Activated T-cell treated with anti-CD3 and anti-CD28 coated beads for 1 hour (primary cell): ENCODE measurements at regions not wholly inside any gene's neighbourhood (a gene's known extent, or its start where the extent isn't known, plus 50 kb on each side); places are given as distances from the start of the nearest gene placed in this dataset.
"Not testable (repeated sequence)": the region's sequence is repeated elsewhere in the genome, so short reads cannot be mapped to it uniquely, and the experiment has no call there.

ENCODE experiments used
- DNase-seq: peaks from one replicate; pipeline ENCODE4 v3.0.0-alpha.2; 2020; ENCODE audit warnings: low read depth

DNA sequence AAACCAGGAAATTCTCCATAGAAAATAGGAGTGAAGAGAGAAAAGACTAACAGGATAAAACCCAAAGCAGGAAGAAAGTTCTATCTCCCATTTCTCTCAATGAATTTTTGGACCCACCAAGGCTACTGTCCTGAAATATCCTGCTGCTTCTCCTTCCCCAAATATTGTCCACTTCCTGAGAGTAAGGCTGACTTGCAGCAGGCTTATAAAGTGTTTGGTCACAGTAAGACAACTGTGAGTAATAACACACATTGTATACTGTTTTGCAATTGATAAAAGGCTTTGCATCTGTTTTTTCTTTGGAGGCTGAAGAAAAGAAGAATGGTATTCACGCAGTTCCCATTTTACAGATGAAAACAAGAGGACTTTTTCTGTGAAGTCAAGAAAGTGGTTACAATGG, 52.8 kb downstream of the FOXD4L6 start:
- DNase-seq = not testable (repeated sequence)

DNA sequence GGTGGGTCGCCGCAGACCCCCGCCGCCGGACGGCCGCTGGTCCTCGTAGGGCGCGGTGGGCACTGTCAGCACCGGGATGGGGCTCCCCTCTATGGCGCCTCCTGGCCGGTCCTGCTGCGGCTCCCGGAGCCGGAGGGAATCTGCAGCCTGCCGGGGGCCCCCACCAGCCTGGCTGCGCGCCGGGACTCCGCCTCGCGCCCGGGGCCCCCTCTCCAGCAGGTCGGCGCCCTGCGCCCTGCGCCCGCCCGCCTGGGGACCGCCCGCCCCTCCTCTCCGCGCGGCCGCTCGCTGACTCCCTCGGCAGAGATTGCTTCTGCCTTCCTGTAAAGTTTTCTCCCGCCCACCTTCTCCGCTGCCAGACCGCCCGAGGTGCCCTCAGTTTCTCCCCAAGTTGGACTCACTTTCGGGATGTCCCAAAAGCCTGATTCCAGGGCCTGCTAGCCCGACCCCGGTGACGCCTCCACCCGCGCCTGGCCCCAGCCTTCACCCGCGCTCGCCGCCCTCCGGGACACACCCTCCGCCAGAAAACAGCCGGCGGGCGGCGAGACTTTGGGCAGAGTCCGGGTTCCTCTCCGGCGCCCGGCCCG, 54.0 kb downstream of the FOXD4L6 start:
- not testable (repeated sequence) for DNase-seq

DNA sequence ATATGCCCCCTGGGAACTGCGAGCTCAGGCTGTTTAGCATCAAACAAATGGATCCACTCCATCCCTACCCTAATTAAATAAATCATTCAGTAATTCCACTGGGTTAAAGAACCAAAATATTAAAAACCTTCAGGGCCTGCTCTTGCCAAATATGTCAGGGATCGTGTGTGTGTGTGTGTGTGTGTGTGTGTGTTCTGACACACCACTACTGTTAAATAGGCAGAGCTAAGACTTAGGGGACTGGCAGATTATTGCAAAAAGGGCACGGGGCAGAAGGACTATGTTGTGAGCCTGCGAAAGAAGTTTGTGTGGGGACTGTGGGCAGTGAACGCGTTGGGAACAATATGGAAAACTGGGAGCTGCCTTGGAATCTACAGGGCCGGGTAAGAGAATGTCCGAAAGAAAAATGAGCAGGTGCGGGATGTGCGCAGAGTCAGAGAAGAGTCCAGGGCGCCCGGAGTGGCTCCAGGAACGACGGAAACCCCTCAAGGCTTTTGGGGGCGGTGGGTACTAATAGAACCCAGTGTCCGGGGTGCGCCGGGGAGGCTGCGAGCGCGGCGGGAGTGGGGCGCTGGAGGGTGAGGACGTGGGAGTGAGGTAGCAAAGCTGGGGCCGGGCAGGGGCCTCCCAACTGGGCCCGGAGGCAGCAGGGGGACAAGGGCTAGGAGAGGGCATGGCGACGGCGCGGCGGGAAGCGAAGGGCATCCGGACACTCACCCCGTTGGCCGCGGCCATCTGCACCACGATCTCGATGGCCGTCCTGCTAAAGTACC, 54.8 kb downstream of the FOXD4L6 start:
- DNase-seq = not testable (repeated sequence)

DNA sequence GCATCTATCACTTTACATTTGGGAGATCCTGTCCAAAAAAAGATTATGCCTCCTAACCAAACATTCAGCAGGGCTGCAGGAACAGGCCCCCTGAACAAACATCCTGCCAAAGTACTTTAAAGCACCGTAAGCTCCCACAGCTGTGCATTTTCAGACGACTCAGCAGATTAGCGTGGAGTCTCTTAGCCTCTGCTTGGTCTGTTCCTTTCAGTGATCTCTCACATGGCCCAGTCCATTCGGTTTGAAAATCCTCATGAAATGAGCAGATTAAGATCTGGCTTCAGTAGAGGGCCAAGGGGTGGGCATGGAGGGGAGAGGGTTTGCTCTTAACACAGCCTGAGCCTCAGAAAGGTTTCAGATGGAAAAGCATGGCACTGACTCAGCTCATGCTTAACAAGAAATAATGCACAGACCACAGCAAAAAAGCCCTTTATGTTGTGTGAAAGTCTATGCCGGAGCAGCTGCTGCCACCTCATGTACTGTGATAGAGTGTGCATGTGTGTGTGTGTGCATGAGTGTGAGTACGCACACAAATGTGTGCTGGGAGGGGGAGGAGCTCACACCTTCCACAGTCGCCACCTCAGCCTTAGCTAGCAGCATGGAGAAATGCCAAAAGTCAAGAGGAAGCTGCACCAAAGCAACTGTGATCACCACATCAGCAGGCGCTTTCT, 64.2 kb downstream of the FOXD4L6 start:
- not testable (repeated sequence) for DNase-seq

DNA sequence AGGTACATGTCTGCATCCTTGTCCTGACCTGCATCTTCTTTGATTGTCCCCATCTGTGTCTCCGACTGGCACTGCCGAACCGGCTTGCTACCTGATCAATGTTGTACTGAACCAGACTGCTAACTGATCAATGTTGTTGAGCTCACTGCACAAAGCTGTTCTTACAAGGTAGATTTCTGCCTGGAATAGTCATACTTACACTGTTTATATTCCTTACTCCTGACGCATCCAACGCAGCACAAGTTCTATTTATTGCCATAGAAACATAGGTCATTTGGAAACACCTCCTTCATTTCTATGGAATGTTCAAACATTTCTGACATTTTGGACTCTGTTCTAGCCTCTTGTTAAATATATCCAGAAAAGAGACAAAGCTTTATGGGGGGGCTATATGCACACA, 65.2 kb downstream of the FOXD4L6 start:
- not testable (repeated sequence) for DNase-seq

DNA sequence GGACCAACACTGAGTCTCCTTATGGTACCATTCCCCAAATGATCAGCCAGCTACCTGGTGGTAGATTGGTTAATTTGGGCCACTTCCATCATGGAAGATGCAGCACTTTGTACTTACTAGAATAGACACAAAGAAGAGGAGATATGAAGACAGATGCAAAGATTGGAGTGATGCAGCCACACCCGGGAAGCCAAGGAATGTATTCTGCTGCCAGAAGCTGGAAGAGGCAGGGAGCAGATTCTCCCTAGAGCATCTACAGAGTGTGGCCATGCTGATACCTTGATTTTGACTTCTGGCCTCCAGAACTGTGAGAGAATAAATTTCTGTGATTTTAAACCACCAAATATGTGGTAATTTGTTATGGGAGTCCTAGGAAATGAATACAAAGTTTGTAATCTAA, 68.9 kb downstream of the FOXD4L6 start:
- DNase-seq = not testable (repeated sequence)

DNA sequence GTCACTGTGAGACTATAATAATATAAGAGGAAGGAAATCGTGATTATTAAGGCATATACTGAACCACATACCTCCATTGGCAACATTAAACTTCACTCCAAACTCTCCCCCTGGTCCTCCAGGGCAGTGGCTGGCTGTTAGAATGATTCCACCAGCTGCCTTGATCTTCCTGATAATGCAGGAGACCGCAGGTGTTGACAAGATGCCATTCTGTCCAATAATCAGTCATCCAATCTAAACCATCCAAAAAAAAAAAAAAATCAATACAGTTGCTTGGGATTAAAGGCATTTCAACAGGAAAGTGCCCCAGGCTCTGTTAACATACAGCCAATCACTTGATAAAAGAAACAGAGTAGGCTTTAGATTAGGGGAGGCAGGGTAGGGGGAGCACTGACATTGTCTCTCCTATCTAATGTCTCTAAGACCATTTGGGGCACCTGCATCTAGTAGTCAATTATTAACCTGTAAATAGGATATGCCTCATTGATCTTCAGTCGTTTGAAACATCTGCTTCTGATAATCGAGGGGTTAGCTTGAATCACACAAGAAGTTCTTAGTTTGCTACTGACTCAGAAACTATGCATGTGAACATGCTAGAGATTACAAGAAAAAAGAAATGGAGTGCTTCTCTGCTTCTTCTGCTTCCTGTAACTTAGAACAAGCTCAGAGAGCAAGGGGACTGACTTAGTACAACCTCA, 74.7 kb downstream of the FOXD4L6 start:
- not testable (repeated sequence) for DNase-seq

DNA sequence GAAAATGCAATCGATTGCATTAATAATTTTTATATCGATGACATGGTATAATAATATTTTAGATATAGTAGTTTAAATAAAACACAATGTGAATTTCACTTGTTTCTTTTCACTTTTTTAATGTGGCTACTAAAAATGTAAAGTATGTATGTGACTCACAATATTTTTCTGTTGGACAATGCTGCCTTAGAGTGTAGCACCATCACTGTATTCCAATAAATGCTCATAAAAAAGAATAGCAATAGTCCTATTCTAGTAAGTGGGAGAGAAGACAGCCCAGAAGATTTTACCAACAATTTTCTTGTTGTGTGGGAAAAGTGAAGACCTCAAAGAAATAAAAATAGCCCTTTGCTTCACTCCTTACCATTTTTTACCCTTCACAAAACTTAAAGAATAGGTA, 79.8 kb downstream of the FOXD4L6 start:
- not testable (repeated sequence) for DNase-seq

DNA sequence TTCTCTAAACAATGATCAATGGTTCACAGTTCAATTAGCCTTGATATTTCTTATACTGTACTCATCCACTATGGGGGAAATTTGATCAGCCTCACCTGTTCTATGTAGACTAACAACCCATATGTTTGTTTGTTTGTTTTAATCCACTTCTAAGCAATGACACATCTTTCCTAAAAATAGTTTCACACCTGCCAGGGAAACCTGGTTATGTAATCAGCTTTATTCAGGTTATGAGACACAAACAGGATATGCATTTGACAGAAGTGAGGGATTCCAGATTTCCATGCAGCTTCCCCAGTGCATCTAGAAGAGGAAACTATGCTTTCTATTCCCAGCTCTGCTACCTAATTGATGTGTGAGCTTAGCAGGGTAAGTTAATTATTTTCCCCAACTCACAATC, 80.7 kb downstream of the FOXD4L6 start:
- DNase-seq = not testable (repeated sequence)

DNA sequence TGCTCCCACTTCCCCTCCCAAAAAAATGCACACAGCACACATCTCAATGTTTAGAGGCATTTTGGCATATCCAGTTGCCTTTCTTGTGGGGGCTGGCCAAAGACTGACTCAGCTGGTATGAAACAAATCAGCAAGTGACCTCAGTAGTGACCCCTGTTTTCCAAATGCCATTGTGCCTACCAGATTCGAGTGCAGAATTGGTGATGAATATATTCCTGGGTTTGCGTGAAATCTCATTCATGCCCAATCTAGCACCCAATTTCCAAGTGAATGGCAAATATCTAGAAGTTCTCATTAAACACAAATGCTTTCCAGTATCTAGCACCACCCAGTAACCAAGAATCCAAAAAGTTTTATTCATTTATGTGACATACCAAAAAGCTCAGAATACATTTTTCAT, 83.6 kb downstream of the FOXD4L6 start:
- not testable (repeated sequence) for DNase-seq

DNA sequence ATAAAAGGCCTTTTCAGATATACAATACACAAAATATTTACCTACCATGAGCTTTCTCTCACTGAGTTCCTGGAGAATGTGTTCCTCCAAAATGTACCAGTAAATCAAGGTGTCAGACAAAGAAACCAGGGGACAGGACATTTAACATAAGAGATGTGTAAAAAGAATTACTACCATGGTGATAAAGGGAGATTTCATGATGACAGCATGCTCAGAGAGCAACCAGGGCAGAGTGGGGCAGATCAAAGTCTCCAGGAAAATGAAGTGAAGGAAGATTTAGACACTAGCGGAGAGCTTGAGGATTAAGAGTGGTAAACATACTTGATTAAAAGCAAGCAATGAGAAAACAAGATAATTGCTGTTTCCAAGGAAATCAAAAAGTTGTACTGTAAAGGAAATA, 85.0 kb downstream of the FOXD4L6 start:
- not testable (repeated sequence) for DNase-seq

DNA sequence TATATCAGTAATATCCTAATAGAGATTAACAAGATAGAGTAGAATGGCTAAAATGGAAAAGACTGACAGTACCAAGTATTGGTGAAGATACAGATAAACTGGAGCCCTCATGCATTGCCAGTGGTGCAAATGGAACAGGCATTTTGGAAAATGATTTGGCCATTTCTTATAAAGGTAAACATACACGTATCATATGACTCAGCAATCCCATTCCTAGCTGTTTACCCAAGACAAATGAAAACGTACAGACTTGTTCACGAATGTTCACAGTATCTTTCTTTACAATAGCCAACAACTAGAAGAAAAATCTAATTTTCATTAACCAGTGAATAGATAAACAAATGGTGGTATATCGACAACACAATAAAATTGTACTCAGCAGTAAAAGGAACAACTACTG, 86.4 kb downstream of the FOXD4L6 start:
- DNase-seq = not testable (repeated sequence)

DNA sequence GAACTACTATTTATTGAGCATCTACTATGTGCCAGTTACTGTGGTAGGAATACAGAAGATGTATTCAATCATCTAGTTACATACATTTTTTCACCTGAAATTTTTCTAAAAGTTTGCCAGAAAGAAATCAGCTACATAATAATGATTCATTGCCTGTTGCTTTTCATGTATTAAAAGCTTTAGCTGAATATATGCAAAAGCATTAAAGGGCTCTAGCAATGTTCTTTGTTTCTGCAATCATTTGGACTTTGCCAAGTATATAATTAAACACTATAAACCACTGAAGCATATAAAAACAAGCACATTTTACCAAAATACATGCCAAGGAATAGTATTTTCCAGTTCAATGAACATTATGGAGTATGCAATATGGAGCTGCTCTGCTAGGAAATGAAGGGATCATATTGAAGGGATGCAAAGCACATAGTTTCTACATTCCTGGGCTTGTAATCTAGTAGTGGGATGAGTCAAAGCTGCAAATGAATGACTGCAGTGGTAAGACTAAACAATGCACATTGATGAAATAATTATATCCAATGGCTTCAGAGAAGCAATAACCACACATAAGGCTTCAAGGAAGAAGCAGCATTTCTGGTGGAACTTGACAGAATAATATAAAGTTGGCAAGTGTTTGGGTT, 87.7 kb downstream of the FOXD4L6 start:
- not testable (repeated sequence) for DNase-seq

DNA sequence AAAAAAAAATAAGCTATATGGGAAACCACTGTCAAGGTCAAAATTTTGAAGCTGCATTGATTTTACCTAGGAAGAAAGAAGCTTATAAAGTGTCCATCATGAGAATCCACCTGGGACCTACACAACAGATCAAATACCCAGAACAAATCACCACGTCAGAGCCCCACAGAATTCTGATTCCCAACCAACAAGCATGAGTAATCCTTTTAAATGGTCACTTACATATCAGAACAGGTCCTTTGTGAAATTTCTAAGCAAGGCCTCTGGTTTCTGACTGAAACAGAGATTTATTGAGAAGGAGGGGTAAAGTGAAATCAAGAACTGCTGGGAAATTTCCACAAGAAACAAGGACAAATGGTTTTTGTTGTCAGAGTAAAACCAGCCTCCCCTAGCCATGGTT, 93.2 kb downstream of the FOXD4L6 start:
- DNase-seq = not testable (repeated sequence)

DNA sequence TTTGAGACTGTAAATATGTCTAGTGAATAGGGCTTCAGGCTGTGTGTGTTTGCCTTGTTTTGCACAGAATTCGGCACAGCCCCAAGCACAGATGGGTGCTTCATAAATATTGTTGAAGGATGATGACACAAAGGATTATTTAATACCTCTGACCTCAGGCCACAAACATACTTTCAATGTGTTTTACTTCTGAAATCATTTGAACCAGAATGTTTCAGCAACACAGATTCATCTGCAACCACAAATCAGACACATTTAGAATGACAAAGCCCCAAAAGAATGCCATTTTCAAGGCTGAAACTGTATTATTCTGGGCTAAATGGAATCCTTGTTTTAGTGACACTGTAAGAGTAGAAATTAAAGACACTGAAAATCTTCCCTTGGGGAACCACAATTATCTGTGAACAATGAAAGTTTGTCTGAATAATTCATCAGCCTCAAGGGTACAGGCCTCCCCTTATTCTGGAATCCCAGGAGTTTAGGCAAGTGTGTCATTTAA, 93.7 kb downstream of the FOXD4L6 start:
- DNase-seq = not testable (repeated sequence)

DNA sequence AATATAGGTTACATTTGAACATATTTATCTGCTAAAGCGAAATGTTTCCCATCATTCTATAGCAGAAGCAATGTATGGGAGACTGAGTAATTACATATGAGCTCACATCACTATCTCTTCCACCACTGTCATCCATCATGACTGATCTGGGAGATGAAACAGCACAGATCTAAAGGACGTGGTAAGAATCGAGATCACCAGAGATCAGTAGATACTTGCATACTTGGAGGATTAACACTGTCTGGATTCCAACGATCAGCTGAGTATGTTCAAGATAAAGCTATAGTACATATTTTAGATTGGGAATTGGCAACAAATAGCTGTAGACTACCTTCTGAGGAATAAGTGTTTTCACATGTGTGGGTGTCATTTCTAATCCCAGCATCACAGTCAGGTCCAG, 94.6 kb downstream of the FOXD4L6 start:
- not testable (repeated sequence) for DNase-seq

DNA sequence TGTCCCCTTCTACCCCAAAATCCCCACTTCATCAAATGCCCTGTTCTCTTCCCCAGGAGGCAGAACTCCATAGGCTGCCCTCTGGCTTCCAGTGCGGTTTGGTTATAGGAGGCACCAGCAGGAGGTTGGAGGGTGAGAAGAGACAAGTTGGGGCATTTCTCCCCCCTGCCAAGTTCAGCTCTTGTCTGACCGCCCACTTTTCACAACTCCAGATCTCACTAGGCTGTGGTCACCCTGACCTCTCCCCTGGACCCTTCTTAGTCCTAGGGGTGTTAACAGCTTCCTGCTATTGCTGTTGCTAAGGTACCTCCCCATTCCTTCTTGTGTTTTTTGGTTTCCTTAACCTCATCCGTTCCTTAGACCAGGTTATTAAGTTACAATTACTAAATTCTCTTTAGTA, 95.1 kb downstream of the FOXD4L6 start:
- not testable (repeated sequence) for DNase-seq

DNA sequence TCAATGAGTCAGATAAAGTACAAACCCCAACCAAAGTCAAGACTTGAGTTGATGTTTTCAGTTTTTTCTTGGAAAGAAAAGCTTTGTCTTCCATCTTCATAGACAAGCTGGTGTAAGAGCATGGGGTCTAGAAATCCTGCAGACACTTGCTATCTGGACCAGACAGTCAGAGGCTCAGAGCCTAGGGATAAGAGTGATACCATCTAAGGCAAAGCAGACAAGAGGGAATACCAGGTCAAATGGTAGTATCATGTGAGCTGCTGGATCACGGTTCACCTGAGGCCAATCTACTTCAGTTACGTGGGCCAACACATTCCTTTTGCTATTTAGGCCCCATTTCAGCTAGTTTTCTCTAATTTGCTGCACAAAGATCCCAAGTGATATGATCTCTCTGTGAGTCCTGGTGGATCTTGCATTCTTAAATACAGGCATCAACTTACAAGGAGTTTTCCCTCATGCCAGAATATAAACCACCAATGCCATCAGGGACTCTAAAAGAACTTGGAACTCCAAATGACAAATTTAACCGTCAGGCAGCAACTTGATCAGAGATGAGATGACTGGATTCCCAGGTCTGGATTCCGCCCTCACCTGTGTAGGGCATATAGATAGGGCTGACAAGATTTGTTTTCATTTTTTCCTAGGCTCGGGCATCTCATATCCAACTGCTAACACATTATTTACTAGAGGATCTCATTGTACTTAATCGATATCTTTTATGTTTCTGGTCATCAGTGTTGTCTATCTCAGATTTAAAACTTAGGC, 101.4 kb downstream of the FOXD4L6 start:
- DNase-seq = not testable (repeated sequence)

DNA sequence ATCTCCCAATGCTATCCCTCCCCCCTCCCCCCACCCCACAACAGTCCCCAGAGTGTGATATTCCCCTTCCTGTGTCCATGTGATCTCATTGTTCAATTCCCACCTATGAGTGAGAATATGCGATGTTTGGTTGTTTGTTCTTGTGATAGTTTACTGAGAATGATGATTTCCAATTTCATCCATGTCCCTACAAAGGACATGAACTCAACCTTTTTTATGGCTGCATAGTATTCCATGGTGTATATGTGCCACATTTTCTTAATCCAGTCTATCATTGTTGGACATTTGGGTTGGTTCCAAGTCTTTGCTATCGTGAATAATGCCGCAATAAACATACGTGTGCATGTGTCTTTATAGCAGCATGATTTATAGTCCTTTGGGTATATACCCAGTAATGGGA, 106.1 kb downstream of the FOXD4L6 start:
- DNase-seq = not testable (repeated sequence)

DNA sequence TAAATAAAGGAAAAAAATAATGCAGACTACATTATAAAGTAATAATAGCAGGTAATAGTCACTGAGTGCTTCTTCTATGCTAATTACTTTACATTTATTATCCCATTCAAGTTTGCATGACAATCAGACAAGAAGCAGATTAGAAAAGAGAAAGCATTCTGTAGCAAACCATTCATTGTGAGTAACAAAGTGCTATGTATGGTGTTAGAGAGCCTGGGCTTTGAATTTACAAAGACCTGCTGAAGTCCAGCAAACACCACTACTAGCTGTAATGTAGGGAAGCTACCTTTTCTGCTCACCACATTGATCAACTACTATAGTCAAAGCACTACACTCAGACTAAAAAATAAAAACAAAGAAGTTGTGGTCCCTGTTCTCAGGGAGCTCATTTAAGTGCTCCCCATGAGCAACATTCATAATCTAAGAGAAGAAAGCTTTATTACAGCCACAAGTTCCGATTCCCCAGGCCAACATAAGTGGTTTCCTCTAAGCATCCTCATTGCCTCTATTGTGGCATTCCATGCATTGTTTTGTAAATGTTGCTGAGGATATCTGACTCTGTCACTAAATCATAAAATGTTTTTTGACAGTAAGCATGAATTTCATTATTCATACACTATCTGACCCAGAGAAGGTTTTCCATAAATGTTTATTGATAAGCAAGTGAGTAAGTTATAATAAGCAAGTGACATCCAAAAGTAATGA, 108.5 kb downstream of the FOXD4L6 start:
- DNase-seq = not testable (repeated sequence)
